ENCODE measurements at regions not wholly inside any gene's neighbourhood (a gene's known extent, or its start where the extent isn't known, plus 50 kb on each side); places are given as distances from the start of the nearest gene placed in this dataset.

GRCh38 chr9:1320051-1320557, 269.9 kb downstream of the DMRT2 start:
- no peak for DNase-seq (ENCODE audit: low read depth in 4 of 4, low spot score in 2 of 4)

GRCh38 chr9:1320607-1321195, 270.5 kb downstream of the DMRT2 start:
- DNase-seq (ENCODE audit: low read depth in 4 of 4, low spot score in 2 of 4): no peak

- DNase-seq (ENCODE audit: low read depth in 4 of 4, low spot score in 2 of 4): no peak
These were observed 277.3 kb downstream of the DMRT2 start for GRCh38 chr9:1327467-1327866.

GRCh38 chr9:1328341-1328740, 278.2 kb downstream of the DMRT2 start:
- DNase-seq (ENCODE audit: low read depth in 4 of 4, low spot score in 2 of 4): no peak

- DNase-seq (ENCODE audit: low read depth in 4 of 4, low spot score in 2 of 4): no peak
These were observed 281.4 kb downstream of the DMRT2 start for GRCh38 chr9:1331546-1332038.

- no peak for DNase-seq (ENCODE audit: low read depth in 4 of 4, low spot score in 2 of 4)
These were observed 282.0 kb downstream of the DMRT2 start for GRCh38 chr9:1332156-1332555.

- DNase-seq (ENCODE audit: low read depth in 4 of 4, low spot score in 2 of 4): no peak
These were observed 285.0 kb downstream of the DMRT2 start for GRCh38 chr9:1335174-1335573.

GRCh38 chr9:1337169-1337568, 287.0 kb downstream of the DMRT2 start:
- DNase-seq (ENCODE audit: low read depth in 4 of 4, low spot score in 2 of 4): no peak

GRCh38 chr9:1340390-1340789, 290.2 kb downstream of the DMRT2 start:
- DNase-seq (ENCODE audit: low read depth in 4 of 4, low spot score in 2 of 4): no peak

- DNase-seq (ENCODE audit: low read depth in 4 of 4, low spot score in 2 of 4): no peak
These were observed 303.1 kb downstream of the DMRT2 start for GRCh38 chr9:1353291-1353690.

- DNase-seq (ENCODE audit: low read depth in 4 of 4, low spot score in 2 of 4): no peak
These were observed 303.9 kb downstream of the DMRT2 start for GRCh38 chr9:1354086-1354485.

GRCh38 chr9:1354606-1355005, 304.4 kb downstream of the DMRT2 start:
- no peak for DNase-seq (ENCODE audit: low read depth in 4 of 4, low spot score in 2 of 4)

- no peak for DNase-seq (ENCODE audit: low read depth in 4 of 4, low spot score in 2 of 4)
These were observed 305.5 kb downstream of the DMRT2 start for GRCh38 chr9:1355656-1356055.

GRCh38 chr9:1362845-1363244, 312.7 kb downstream of the DMRT2 start:
- DNase-seq (ENCODE audit: low read depth in 4 of 4, low spot score in 2 of 4): no peak

- no peak for DNase-seq (ENCODE audit: low read depth in 4 of 4, low spot score in 2 of 4)
These were observed 316.1 kb downstream of the DMRT2 start for GRCh38 chr9:1366276-1366675.

- no peak for DNase-seq (ENCODE audit: low read depth in 4 of 4, low spot score in 2 of 4)
These were observed 319.1 kb downstream of the DMRT2 start for GRCh38 chr9:1369297-1369696.

- no peak for DNase-seq (ENCODE audit: low read depth in 4 of 4, low spot score in 2 of 4)
These were observed 323.3 kb downstream of the DMRT2 start for GRCh38 chr9:1373445-1373844.

- no peak for DNase-seq (ENCODE audit: low read depth in 4 of 4, low spot score in 2 of 4)
These were observed 333.8 kb downstream of the DMRT2 start for GRCh38 chr9:1383899-1384455.

GRCh38 chr9:1384816-1385215, 334.7 kb downstream of the DMRT2 start:
- DNase-seq (ENCODE audit: low read depth in 4 of 4, low spot score in 2 of 4): no peak

GRCh38 chr9:1386420-1386819, 336.3 kb downstream of the DMRT2 start:
- DNase-seq (ENCODE audit: low read depth in 4 of 4, low spot score in 2 of 4): no peak

GRCh38 chr9:1388216-1388615, 338.1 kb downstream of the DMRT2 start:
- DNase-seq (ENCODE audit: low read depth in 4 of 4, low spot score in 2 of 4): no peak

GRCh38 chr9:1400983-1401382, 350.8 kb downstream of the DMRT2 start:
- no peak for DNase-seq (ENCODE audit: low read depth in 4 of 4, low spot score in 2 of 4)

GRCh38 chr9:1404940-1405339, 354.8 kb downstream of the DMRT2 start:
- DNase-seq (ENCODE audit: low read depth in 4 of 4, low spot score in 2 of 4): no peak
